ENCODE measurements at regions not wholly inside any gene's neighbourhood (a gene's known extent, or its start where the extent isn't known, plus 50 kb on each side); places are given as distances from the start of the nearest gene placed in this dataset.

GRCh38 chr10:4006858-4007257, 221.8 kb upstream of the KLF6 start:
- CTCF ChIA-PET: interaction anchor here (1.2 kb wide), 1 partner anchor 15 kb away, joined by 3 read pairs; no protein-coding TSS in a partner anchor

GRCh38 chr10:4006051-4006450, 221.0 kb upstream of the KLF6 start:
- H3K4me3 ChIP-seq (ENCODE audit: low read depth, low read length): no peak overlapping the region
- no peak for DNase-seq (ENCODE audit: low read depth, low spot score)
- CTCF ChIA-PET: no interaction called here
- POLR2A ChIA-PET: no interaction called here
- no peak for TF ChIP-seq CTCF (IDR thresholded peaks at IDR 0.05; ENCODE audit: insufficient read depth, low read length, missing control alignments)

More at GRCh38 chr10:4006858-4007257, 221.8 kb upstream of the KLF6 start:
- no peak overlapping the region for H3K4me3 ChIP-seq (ENCODE audit: low read depth, low read length)
- no peak for DNase-seq (ENCODE audit: low read depth, low spot score)
- POLR2A ChIA-PET: no interaction called here
- no peak for TF ChIP-seq CTCF (IDR thresholded peaks at IDR 0.05; ENCODE audit: insufficient read depth, low read length, missing control alignments)

GRCh38 chr10:4004990-4005389, 220.0 kb upstream of the KLF6 start:
- POLR2A ChIA-PET: no interaction called here
- TF ChIP-seq CTCF (IDR thresholded peaks at IDR 0.05; ENCODE audit: insufficient read depth, low read length, missing control alignments): no peak
- CTCF ChIA-PET: no interaction called here
- no peak for DNase-seq (ENCODE audit: low read depth, low spot score)
- H3K4me3 ChIP-seq (ENCODE audit: low read depth, low read length): no peak overlapping the region

- CTCF ChIA-PET: no interaction called here
These were observed 219.1 kb upstream of the KLF6 start for GRCh38 chr10:4004144-4004543.

GRCh38 chr10:4003348-4003973, 218.5 kb upstream of the KLF6 start:
- CTCF ChIA-PET: no interaction called here
- no peak for TF ChIP-seq CTCF (IDR thresholded peaks at IDR 0.05; ENCODE audit: insufficient read depth, low read length, missing control alignments)
- POLR2A ChIA-PET: no interaction called here
- DNase-seq (ENCODE audit: low read depth, low spot score): no peak
- no peak overlapping the region for H3K4me3 ChIP-seq (ENCODE audit: low read depth, low read length)

More at GRCh38 chr10:4004144-4004543, 219.1 kb upstream of the KLF6 start:
- H3K4me3 ChIP-seq (ENCODE audit: low read depth, low read length): no peak overlapping the region
- TF ChIP-seq CTCF (IDR thresholded peaks at IDR 0.05; ENCODE audit: insufficient read depth, low read length, missing control alignments): no peak
- POLR2A ChIA-PET: no interaction called here
- no peak for DNase-seq (ENCODE audit: low read depth, low spot score)

- H3K4me3 ChIP-seq (ENCODE audit: low read depth, low read length): no peak overlapping the region
- DNase-seq (ENCODE audit: low read depth, low spot score): no peak
- CTCF ChIA-PET: interaction anchor here (1.1 kb wide), 1 partner anchor 12 kb away, joined by 3 read pairs; no protein-coding TSS in a partner anchor
- POLR2A ChIA-PET: no interaction called here
- TF ChIP-seq CTCF (IDR thresholded peaks at IDR 0.05; ENCODE audit: insufficient read depth, low read length, missing control alignments): no peak
These were observed 216.8 kb upstream of the KLF6 start for GRCh38 chr10:4001811-4002210.

All from AG04449 (cell line).